HCT116 (cell line): ENCODE measurements at regions not wholly inside any gene's neighbourhood (a gene's known extent, or its start where the extent isn't known, plus 50 kb on each side); places are given as distances from the start of the nearest gene placed in this dataset.

Experiments used
- ATAC-seq: fragments of 200-7000 bp; cut with Tn5 transposase; 2 replicates; pipeline ENCODE4 v1.9.1; 2020; ENCODE audit warnings: mild to moderate bottlenecking, moderate library complexity
- BruUV-seq: library from RNA; stranded (reverse); fragments of 400-500 nt; replicated peaks from 2 replicates; lab custom pipeline; 2021; lab: Mats Ljungman, UMichigan
- CTCF ChIA-PET: fragments of 300-600 bp; sonication (Branson Sonifier 250); formaldehyde crosslinking; loops from one replicate; lab custom pipeline; 2021; ENCODE audit warnings: antibody characterized with exemption; lab: Charles Lee
- POLR2A ChIA-PET: fragments of 300-600, 350-600 bp; sonication (Branson Sonifier 250); formaldehyde crosslinking; loops from one replicate; lab custom pipeline; 2021; ENCODE audit warnings: antibody characterized with exemption; lab: Charles Lee
- RAD21 ChIA-PET, 2 experiments: fragments of 300-600 bp; sonication (Branson Sonifier 250); formaldehyde crosslinking; loops; one replicate each; lab custom pipeline; 2023; ENCODE audit warnings: low total read pairs in 2 of 2; ENCODE audit not compliant: uncharacterized antibody in 2 of 2, unreplicated experiment in 2 of 2, low non-redundant PET in 1 of 2; lab: Charles Lee
- DNase-seq: peaks from one replicate; pipeline ENCODE4 v3.0.0-alpha.2; 2010; ENCODE audit warnings: low read depth, low spot score
- H2AFZ ChIP-seq: fragments of 200-600 bp; shearing (Covaris generic), sonication (generic); 2 replicates; pipeline ENCODE4 v1.6.1; 2017; ENCODE audit warnings: low read depth, mixed run types, mixed read lengths, antibody characterized with exemption, low read length; ENCODE audit not compliant: poor library complexity, severe bottlenecking
- H3K27ac ChIP-seq: 2 replicates; pipeline ENCODE4 v1.5.1; 2012; ENCODE audit warnings: low read depth, low read length
- H3K27me3 ChIP-seq: fragments of 200-600 bp; sonication (generic); 2 replicates; pipeline ENCODE4 v1.6.1; 2016; ENCODE audit warnings: mixed run types, low read length, mixed read lengths; ENCODE audit not compliant: insufficient read depth
- H3K36me3 ChIP-seq, 2 experiments: fragments of 200-500 bp in 1 of 2; fragments of 200-600 bp in 1 of 2; sonication (Bioruptor generic) in 1 of 2; sonication (generic) in 1 of 2; 2 replicates each; pipeline versions ENCODE4 v1.5.1 to v1.6.1; 2014 to 2016; ENCODE audit warnings: low read length in 2 of 2, inconsistent platforms in 1 of 2, mixed read lengths in 1 of 2, mixed run types in 1 of 2; ENCODE audit not compliant: insufficient read depth in 2 of 2, control insufficient read depth in 1 of 2
- H3K4me1 ChIP-seq, 2 experiments: fragments of 200-600 bp in 1 of 2; sonication (generic) in 1 of 2; 2 replicates each; pipeline versions ENCODE4 v1.5.1 to v1.6.1; 2012 to 2017; ENCODE audit warnings: low read length in 2 of 2, inconsistent platforms in 1 of 2, mild to moderate bottlenecking in 1 of 2, mixed read lengths in 1 of 2, mixed run types in 1 of 2, moderate library complexity in 1 of 2; ENCODE audit not compliant: insufficient read depth in 2 of 2, control insufficient read depth in 1 of 2
- H3K4me2 ChIP-seq: fragments of 200-600 bp; sonication (generic); 2 replicates; pipeline ENCODE4 v1.6.1; 2017; ENCODE audit warnings: mixed run types, low read length, mixed read lengths
- H3K4me3 ChIP-seq, 2 experiments: fragments of 200-600 bp in 1 of 2; sonication (generic) in 1 of 2; replicated peaks in 1 of 2; 2 replicates each; pipeline ENCODE4 v1.5.1; 2011 to 2016; ENCODE audit warnings: low read length in 2 of 2, control low read depth in 1 of 2, low read depth in 1 of 2, mild to moderate bottlenecking in 1 of 2, mixed read lengths in 1 of 2, mixed run types in 1 of 2
- H3K79me2 ChIP-seq: fragments of 200-600 bp; sonication (generic); 2 replicates; pipeline ENCODE4 v1.6.1; 2017; ENCODE audit warnings: mild to moderate bottlenecking, mixed run types, low read length, moderate library complexity, mixed read lengths; ENCODE audit not compliant: insufficient read depth
- H3K9ac ChIP-seq: fragments of 200-600 bp; sonication (generic); 2 replicates; pipeline ENCODE4 v1.6.1; 2016; ENCODE audit warnings: low read length, mixed read lengths
- H3K9me2 ChIP-seq: fragments of 200-600 bp; sonication (generic), shearing (Covaris generic); 2 replicates; pipeline ENCODE4 v1.6.1; 2017; ENCODE audit warnings: mixed run types, mild to moderate bottlenecking, moderate library complexity; ENCODE audit not compliant: insufficient read depth
- H3K9me3 ChIP-seq, 2 experiments: fragments of 200-500 bp in 1 of 2; fragments of 200-600 bp in 1 of 2; sonication (Bioruptor generic) in 1 of 2; sonication (generic) in 1 of 2; 2 replicates each; pipeline ENCODE4 v1.6.1; 2014 to 2017; ENCODE audit warnings: low read length in 2 of 2, mixed read lengths in 2 of 2, inconsistent platforms in 1 of 2, low read depth in 1 of 2, mild to moderate bottlenecking in 1 of 2, mixed run types in 1 of 2, moderate library complexity in 1 of 2; ENCODE audit not compliant: control insufficient read depth in 1 of 2, insufficient read depth in 1 of 2
- H4K20me1 ChIP-seq: fragments of 200-600 bp; sonication (generic), shearing (Covaris generic); 2 replicates; pipeline ENCODE4 v1.6.1; 2017; ENCODE audit warnings: mixed run types, mild to moderate bottlenecking, moderate library complexity; ENCODE audit not compliant: insufficient read depth
- CTCF ChIP-seq, 3 experiments: fragments of 200-600 bp in 1 of 3; sonication (generic) in 1 of 3; IDR thresholded peaks in 2 of 3; conservative IDR thresholded peaks in 1 of 3; 2 replicates each; pipeline ENCODE4 v1.5.1; 2012 to 2017; ENCODE audit warnings: low read depth in 2 of 3, low read length in 2 of 3, antibody characterized with exemption in 1 of 3, borderline replicate concordance in 1 of 3, control low read depth in 1 of 3, mild to moderate bottlenecking in 1 of 3, mixed read lengths in 1 of 3, mixed run types in 1 of 3, moderate library complexity in 1 of 3; ENCODE audit not compliant: insufficient read depth in 1 of 3
- ELF1 ChIP-seq: IDR thresholded peaks from 2 replicates; pipeline ENCODE4 v1.6.1; 2012; ENCODE audit warnings: low read depth, borderline replicate concordance
- EZH2 ChIP-seq: fragments of 200-600 bp; sonication (generic); IDR thresholded peaks from 2 replicates; pipeline ENCODE4 v1.6.1; 2017; ENCODE audit warnings: antibody characterized with exemption, mixed run types
- FOSL1 ChIP-seq: IDR thresholded peaks from 2 replicates; pipeline ENCODE4 v1.6.1; 2012; ENCODE audit warnings: low read depth
- MAX ChIP-seq: IDR thresholded peaks from 2 replicates; pipeline ENCODE4 v1.6.1; 2012
- POLR2A ChIP-seq: IDR thresholded peaks from 2 replicates; pipeline ENCODE4 v1.7.0; 2011; ENCODE audit warnings: borderline replicate concordance; ENCODE audit not compliant: insufficient read depth, insufficient read length; ENCODE audit errors: extremely low read depth
- RAD21 ChIP-seq: IDR thresholded peaks from 2 replicates; pipeline ENCODE4 v1.6.1; 2012; ENCODE audit warnings: low read depth, mild to moderate bottlenecking
- REST ChIP-seq: IDR thresholded peaks from 2 replicates; pipeline ENCODE4 v1.6.1; 2012; ENCODE audit warnings: low read depth
- SP1 ChIP-seq: IDR thresholded peaks from 2 replicates; pipeline ENCODE4 v1.6.1; 2012; ENCODE audit warnings: low read depth
- SRF ChIP-seq: IDR thresholded peaks from 2 replicates; pipeline ENCODE4 v1.6.1; 2012; ENCODE audit warnings: low read depth
- ZBTB33 ChIP-seq: IDR thresholded peaks from 2 replicates; pipeline ENCODE4 v1.6.1; 2011; ENCODE audit warnings: mild to moderate bottlenecking, low read length, moderate library complexity; ENCODE audit not compliant: insufficient replicate concordance; ENCODE audit errors: extremely low read depth
- ZFX ChIP-seq: fragments of 450-650 bp; IDR thresholded peaks from 2 replicates; pipeline ENCODE4 v1.6.1; 2017
- ZNF274 ChIP-seq: fragments of 200-500 bp; sonication (Bioruptor generic); IDR thresholded peaks from 2 replicates; pipeline ENCODE4 v1.6.1; 2014; ENCODE audit warnings: mild to moderate bottlenecking, low read depth, low read length, inconsistent platforms
- intact Hi-C: fragments of 100-400 bp; cut with micrococcal nuclease; formaldehyde crosslinking; loops from 2 replicates; pipeline ENCODE4 v1.10.0; 2022

- no peak for TF ChIP-seq ZBTB33
These were observed 112.5 kb upstream of the FKBP1C start (continued) for GRCh38 chr6:63098789-63099188.

GRCh38 chr6:63099772-63100459 is 111.4 kb upstream of the FKBP1C start:
- no TSS peak for BruUV-seq
- H3K79me2 ChIP-seq = no peaks in the 10 kb centered on the region
- H3K4me1 ChIP-seq = no peaks in the 10 kb centered on the region
- no peaks in the 10 kb centered on the region for H3K36me3 ChIP-seq
- H2AFZ ChIP-seq = no peak overlapping the region
- no peaks in the 10 kb centered on the region for H3K9me2 ChIP-seq
- H3K27me3 ChIP-seq = no peaks in the 10 kb centered on the region
- no peak for ATAC-seq
- no peak for DNase-seq
- ChIA-PET RAD21 (no interaction called here), POLR2A (no interaction called here), CTCF (no interaction called here)
- intact Hi-C loops = no loop called here
- no peaks in the 10 kb centered on the region for H3K9me3 ChIP-seq
- TF ChIP-seq FOSL1 = no peak
- no peak for TF ChIP-seq POLR2A
- no peak for TF ChIP-seq SP1
- TF ChIP-seq ELF1 = no peak
- no peak for TF ChIP-seq ZFX
- no peak for TF ChIP-seq CTCF (IDR thresholded peaks at IDR 0.05 in 2 of 3, conservative IDR thresholded peaks at IDR 0.05 in 1 of 3; ENCODE audit: borderline replicate concordance in 1 of 3, insufficient read depth in 1 of 3, low read depth in 2 of 3, low read length in 2 of 3)
- no peak for TF ChIP-seq MAX
- no peak for TF ChIP-seq SRF
- TF ChIP-seq ZBTB33 = no peak
- TF ChIP-seq RAD21 = no peak
- no peak for TF ChIP-seq EZH2
- no peak for TF ChIP-seq ZNF274
- TF ChIP-seq REST = no peak
- no peak overlapping the region for H3K27ac ChIP-seq
- H3K4me2 ChIP-seq = no peak overlapping the region
- no peak overlapping the region for H3K4me3 ChIP-seq
- H3K9ac ChIP-seq = no peak overlapping the region
- no peaks in the 10 kb centered on the region for H4K20me1 ChIP-seq
